GM12878 (cell line): ENCODE measurements at regions not wholly inside any gene's neighbourhood (a gene's known extent, or its start where the extent isn't known, plus 50 kb on each side); places are given as distances from the start of the nearest gene placed in this dataset.

Experiments used
- ATAC-seq: fragments of 200-7000 bp; cut with Tn5 transposase; 3 replicates; pipeline ENCODE4 v1.9.1; 2020; ENCODE audit warnings: mild to moderate bottlenecking, moderate library complexity
- BruUV-seq: library from RNA; stranded (reverse); fragments of 400-500 nt; replicated peaks from 2 replicates; lab custom pipeline; 2021; lab: Mats Ljungman, UMichigan
- CTCF ChIA-PET: fragments of 300-600 bp; sonication (Branson Sonifier 250); formaldehyde crosslinking; extraction: SDS; loops from one replicate; lab custom pipeline; 2021; ENCODE audit warnings: inconsistent platforms; lab: Yijun Ruan, JAX
- POLR2A ChIA-PET: fragments of 350-600 bp; formaldehyde crosslinking; extraction: SDS; loops from one replicate; lab custom pipeline; 2021; ENCODE audit warnings: inconsistent platforms; lab: Charles Lee
- RAD21 ChIA-PET: fragments of 300-600 bp; sonication (Branson Sonifier 250); formaldehyde crosslinking; loops from one replicate; lab custom pipeline; 2023; ENCODE audit warnings: antibody characterized with exemption; ENCODE audit not compliant: unreplicated experiment; lab: Charles Lee
- SMC1A ChIA-PET: fragments of 300-600 bp; sonication (Branson Sonifier 250); formaldehyde crosslinking; loops from one replicate; lab custom pipeline; 2023; ENCODE audit not compliant: unreplicated experiment, uncharacterized antibody; lab: Charles Lee
- DNase-seq: peaks from one replicate; pipeline ENCODE4 v3.0.0-alpha.2; 2011; ENCODE audit warnings: low read depth, low spot score
- FAIRE-seq: peaks from 3 replicates; lab custom pipeline; 2011; peaks lifted over from hg19 to GRCh38; lab: Jason Lieb, UNC
- H2AFZ ChIP-seq: 2 replicates; pipeline ENCODE4 v1.6.0; 2011; ENCODE audit warnings: low read depth, low read length, control low read depth; ENCODE audit not compliant: control insufficient read depth
- H3K27ac ChIP-seq: 2 replicates; pipeline ENCODE4 v1.5.1; 2011; ENCODE audit warnings: control low read depth; ENCODE audit not compliant: control insufficient read depth, insufficient read depth
- H3K27me3 ChIP-seq, 2 experiments: replicated peaks in 1 of 2; 2 replicates each; pipeline versions ENCODE4 v1.6.0 to v1.6.1; 2011; ENCODE audit warnings: low read length in 1 of 2; ENCODE audit not compliant: control insufficient read depth in 2 of 2, insufficient read depth in 2 of 2
- H3K36me3 ChIP-seq, 2 experiments: 2 replicates each; pipeline ENCODE4 v1.5.1; 2011; ENCODE audit warnings: low read length in 1 of 2; ENCODE audit not compliant: control insufficient read depth in 2 of 2, insufficient read depth in 2 of 2
- H3K4me1 ChIP-seq: 2 replicates; pipeline ENCODE4 v1.6.1; 2011; ENCODE audit warnings: mild to moderate bottlenecking, low read length, moderate library complexity, mixed read lengths; ENCODE audit not compliant: control insufficient read depth, insufficient read depth
- H3K4me2 ChIP-seq: 2 replicates; pipeline ENCODE4 v1.6.0; 2011; ENCODE audit warnings: control low read depth; ENCODE audit not compliant: control insufficient read depth, insufficient read depth
- H3K4me3 ChIP-seq: fragments of 200-600 bp; sonication (generic); 2 replicates; pipeline ENCODE4 v1.5.1; 2016
- H3K79me2 ChIP-seq: 2 replicates; pipeline ENCODE4 v1.6.0; 2011; ENCODE audit warnings: low read length; ENCODE audit not compliant: control insufficient read depth, insufficient read depth
- H3K9ac ChIP-seq: 2 replicates; pipeline ENCODE4 v1.8.0; 2011; ENCODE audit warnings: low read length, control low read depth, mixed read lengths; ENCODE audit not compliant: control insufficient read depth, insufficient read depth
- H3K9me3 ChIP-seq: replicated peaks from 3 replicates; pipeline ENCODE4 v1.5.1; 2011; ENCODE audit warnings: mild to moderate bottlenecking, low read length; ENCODE audit not compliant: control insufficient read depth, insufficient read depth
- H4K20me1 ChIP-seq: 2 replicates; pipeline ENCODE4 v1.6.0; 2011; ENCODE audit not compliant: control insufficient read depth, insufficient read depth
- ASH2L ChIP-seq: fragments of 300-600, 200-600 bp; sonication (generic); IDR thresholded peaks from 2 replicates; pipeline ENCODE4 v1.6.1; 2017; ENCODE audit warnings: low read depth, mild to moderate bottlenecking, borderline replicate concordance
- DPF2 ChIP-seq: fragments of 450-650 bp; IDR thresholded peaks from 2 replicates; pipeline ENCODE4 v1.6.1; 2017; ENCODE audit warnings: mild to moderate bottlenecking
- HDAC6 ChIP-seq: fragments of 200-600 bp; sonication (generic); IDR thresholded peaks from one replicate; pipeline ENCODE4 v1.8.0; 2017; ENCODE audit warnings: antibody characterized with exemption; ENCODE audit not compliant: unreplicated experiment
- KAT2A ChIP-seq: conservative IDR thresholded peaks from 2 replicates; pipeline ENCODE4 v1.6.1; 2011; ENCODE audit warnings: low read depth, low read length; ENCODE audit not compliant: control insufficient read depth
- MEF2B ChIP-seq: fragments of 450-650 bp; IDR thresholded peaks from 2 replicates; pipeline ENCODE4 v1.6.1; 2018; ENCODE audit warnings: mild to moderate bottlenecking, moderate library complexity; ENCODE audit not compliant: partially characterized antibody, poor library complexity, severe bottlenecking
- NKRF ChIP-seq: fragments of 450-650 bp; conservative IDR thresholded peaks from 2 replicates; pipeline ENCODE4 v1.6.1; 2017; ENCODE audit warnings: mild to moderate bottlenecking, moderate library complexity
- PAX8 ChIP-seq: fragments of 450-650 bp; IDR thresholded peaks from 2 replicates; pipeline ENCODE4 v1.6.1; 2017; ENCODE audit warnings: mild to moderate bottlenecking, moderate library complexity
- PBX3 ChIP-seq: IDR thresholded peaks from 2 replicates; pipeline ENCODE4 v1.6.1; 2011; ENCODE audit warnings: mild to moderate bottlenecking, low read depth, low read length, moderate library complexity; ENCODE audit not compliant: insufficient replicate concordance
- POLR2AphosphoS2 ChIP-seq: IDR thresholded peaks from 2 replicates; pipeline ENCODE4 v1.6.1; 2011; ENCODE audit warnings: low read depth, mild to moderate bottlenecking, low read length, improper control_type of control experiment, moderate library complexity
- POLR2AphosphoS5 ChIP-seq: IDR thresholded peaks from 2 replicates; pipeline ENCODE4 v1.6.1; 2011; ENCODE audit warnings: mild to moderate bottlenecking, low read length, inconsistent platforms
- REST ChIP-seq: IDR thresholded peaks from 2 replicates; pipeline ENCODE4 v1.6.1; 2012; ENCODE audit warnings: mild to moderate bottlenecking, low read depth, low read length
- SP1 ChIP-seq: IDR thresholded peaks from one replicate; pipeline ENCODE4 v1.6.1; 2011; ENCODE audit warnings: low read depth, low read length
- SUZ12 ChIP-seq: fragments of 200-600 bp; sonication (generic); IDR thresholded peaks from one replicate; pipeline ENCODE4 v1.6.1; 2018; ENCODE audit warnings: antibody characterized with exemption, mild to moderate bottlenecking; ENCODE audit not compliant: unreplicated experiment
- TBL1XR1 ChIP-seq: IDR thresholded peaks from 2 replicates; pipeline ENCODE4 v1.6.1; 2012; ENCODE audit warnings: low read depth, low read length, improper control_type of control experiment
- USF1 ChIP-seq: IDR thresholded peaks from 2 replicates; pipeline ENCODE4 v1.6.1; 2011; ENCODE audit warnings: borderline replicate concordance, low read depth, mild to moderate bottlenecking, moderate library complexity, mixed read lengths, low read length; ENCODE audit not compliant: insufficient read depth; ENCODE audit errors: extremely low read length
- WGBS: methylation state at CpG from one replicate; pipeline ENCODE4 v1.1.6; 2016; ENCODE audit warnings: low lambda C conversion rate; ENCODE audit not compliant: insufficient replicate concordance, insufficient coverage; ENCODE audit errors: missing lambda C conversion rate; 5-methylcytosine and 5-hydroxymethylcytosine counted together
- in situ Hi-C: fragments of 300-500 bp; cut with MboI; formaldehyde crosslinking; loops from 9 replicates; pipeline ENCODE4 v1.14.3; 2018; ENCODE audit warnings: mixed read lengths
- intact Hi-C: fragments of 100-400 bp; cut with micrococcal nuclease; formaldehyde crosslinking; loops from one replicate; pipeline ENCODE4 v1.14.2; 2022; ENCODE audit not compliant: unreplicated experiment
- TF ChIP-seq, protein P1 (sequence below): IDR thresholded peaks from 2 replicates; pipeline ENCODE4 v1.6.1; 2011; ENCODE audit warnings: borderline replicate concordance, low read depth, mild to moderate bottlenecking, moderate library complexity, low read length; ENCODE audit not compliant: insufficient read depth, poor library complexity, severe bottlenecking

DNA sequence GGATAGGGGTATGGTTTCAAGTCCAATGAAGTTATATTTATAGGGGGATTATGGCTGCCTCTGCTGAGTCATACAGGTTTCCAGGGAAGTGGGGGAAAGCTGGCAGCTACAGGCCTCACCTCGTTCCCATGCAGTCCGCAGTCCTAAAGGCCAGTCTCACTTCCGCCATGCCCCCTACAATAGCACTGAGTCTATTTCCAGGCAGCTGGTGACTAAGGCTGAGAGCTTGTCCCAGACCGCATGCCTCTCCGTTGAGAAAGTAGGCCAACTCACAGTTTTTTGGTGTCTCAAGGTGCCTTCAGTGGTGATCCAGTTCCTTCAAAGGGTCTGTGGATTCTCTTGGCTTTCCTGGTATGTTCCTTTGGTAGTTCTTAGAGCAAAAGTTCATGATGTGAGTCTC, 203.9 kb upstream of the GLI3 start:
- SMC1A ChIA-PET, result no interaction called here
- H3K4me2 ChIP-seq, result no peak overlapping the region
- intact Hi-C loops (no loop called here), in situ Hi-C loops (no loop called here)
- H4K20me1 ChIP-seq, result no peaks in the 10 kb centered on the region
- H3K79me2 ChIP-seq, result no peaks in the 10 kb centered on the region
- H3K27me3 ChIP-seq, result no peaks in the 10 kb centered on the region
- RAD21 ChIA-PET, result no interaction called here
- H3K27ac ChIP-seq, result no peak overlapping the region
- H2AFZ ChIP-seq, result no peak overlapping the region
- no TSS peak for BruUV-seq
- WGBS, result 70% methylated on average over 5 of the region's 5 CpGs
- TF ChIP-seq, protein P1, sequence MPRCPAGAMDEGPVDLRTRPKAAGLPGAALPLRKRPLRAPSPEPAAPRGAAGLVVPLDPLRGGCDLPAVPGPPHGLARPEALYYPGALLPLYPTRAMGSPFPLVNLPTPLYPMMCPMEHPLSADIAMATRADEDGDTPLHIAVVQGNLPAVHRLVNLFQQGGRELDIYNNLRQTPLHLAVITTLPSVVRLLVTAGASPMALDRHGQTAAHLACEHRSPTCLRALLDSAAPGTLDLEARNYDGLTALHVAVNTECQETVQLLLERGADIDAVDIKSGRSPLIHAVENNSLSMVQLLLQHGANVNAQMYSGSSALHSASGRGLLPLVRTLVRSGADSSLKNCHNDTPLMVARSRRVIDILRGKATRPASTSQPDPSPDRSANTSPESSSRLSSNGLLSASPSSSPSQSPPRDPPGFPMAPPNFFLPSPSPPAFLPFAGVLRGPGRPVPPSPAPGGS, result no peak
- no peak for TF ChIP-seq DPF2
- no peak for TF ChIP-seq HDAC6
- no peak for TF ChIP-seq NKRF
- no peak for TF ChIP-seq USF1
- TF ChIP-seq SUZ12, result no peak
- no peak for TF ChIP-seq ASH2L
- TF ChIP-seq MEF2B, result no peak
- no peak for TF ChIP-seq POLR2AphosphoS5
- TF ChIP-seq POLR2AphosphoS2, result no peak
- TF ChIP-seq REST, result no peak
- TF ChIP-seq PAX8, result no peak
- no peak for TF ChIP-seq KAT2A
- no peak for TF ChIP-seq PBX3
- TF ChIP-seq TBL1XR1, result no peak
- no peak for TF ChIP-seq SP1
- H3K4me1 ChIP-seq, result no peaks in the 10 kb centered on the region
- H3K4me3 ChIP-seq, result no peak overlapping the region
- H3K9me3 ChIP-seq, result no peaks in the 10 kb centered on the region
- H3K9ac ChIP-seq, result no peak overlapping the region
- H3K36me3 ChIP-seq, result no peaks in the 10 kb centered on the region
- CTCF ChIA-PET, result no interaction called here
- POLR2A ChIA-PET, result no interaction called here
- FAIRE-seq (no peak), DNase-seq (no peak), ATAC-seq (no peak)
